ENCODE measurements at regions not wholly inside any gene's neighbourhood (a gene's known extent, or its start where the extent isn't known, plus 50 kb on each side); places are given as distances from the start of the nearest gene placed in this dataset.

- TF ChIP-seq SP1 (IDR thresholded peaks at IDR 0.05) (no peak), ZNF384 (IDR thresholded peaks at IDR 0.05) (no peak)
These were observed 145.9 kb upstream of the EGR2 start for GRCh38 chr10:62961951-62962523.
